ENCODE measurements at regions not wholly inside any gene's neighbourhood (a gene's known extent, or its start where the extent isn't known, plus 50 kb on each side); places are given as distances from the start of the nearest gene placed in this dataset.

- ChIA-PET POLR2A (no interaction called here), CTCF (interaction anchor here (0.7 kb wide), 1 partner anchor 117 kb away, joined by 3 read pairs; no protein-coding TSS in a partner anchor)
- Histone ChIP-seq H3K27me3 (replicated peaks in 2 of 5; ENCODE audit: control insufficient read depth in 4 of 5, insufficient read depth in 5 of 5, low read length in 4 of 5) (peaks cover 0 to 2% (median 0%) of the 10 kb centered on the region in 5 experiments), H3K4me1 (ENCODE audit: control extremely low read depth in 1 of 4, control insufficient read depth in 4 of 4, insufficient read depth in 4 of 4, low read length in 3 of 4) (peaks cover 0 to 4% (median 0%) of the 10 kb centered on the region in 4 experiments), H3K27ac (ENCODE audit: insufficient read depth in 1 of 2, low read depth in 1 of 2, low read length in 2 of 2, poor library complexity in 1 of 2, severe bottlenecking in 2 of 2) (no peak overlapping the region), H3K9me3 (ENCODE audit: control extremely low read depth in 1 of 5, control insufficient read depth in 4 of 5, insufficient read depth in 2 of 5, low read depth in 1 of 5, low read length in 4 of 5) (no peaks in the 10 kb centered on the region), H3K36me3 (ENCODE audit: control insufficient read depth in 4 of 4, insufficient read depth in 4 of 4, low read length in 3 of 4) (no peaks in the 10 kb centered on the region), H3K4me3 (ENCODE audit: control insufficient read depth in 1 of 7, extremely low read depth in 1 of 7, insufficient read depth in 4 of 7, low read depth in 2 of 7, low read length in 6 of 7) (no peak overlapping the region)
- no peak for DNase-seq
- WGBS (ENCODE audit: insufficient coverage): 100% methylated on average over 2 of the region's 2 CpGs
These were observed 86.9 kb upstream of the KIT start for GRCh38 chr4:54570822-54571221.

- WGBS (ENCODE audit: insufficient coverage): 93% methylated on average over 10 of the region's 12 CpGs
- DNase-seq: peak; percentile 29 to 83 (median 69)
- POLR2A ChIA-PET: no interaction called here
- Histone ChIP-seq H3K27me3 (replicated peaks in 2 of 5; ENCODE audit: control insufficient read depth in 4 of 5, insufficient read depth in 5 of 5, low read length in 4 of 5) (peaks cover 0 to 2% (median 0%) of the 10 kb centered on the region in 5 experiments), H3K27ac (ENCODE audit: insufficient read depth in 1 of 2, low read depth in 1 of 2, low read length in 2 of 2, poor library complexity in 1 of 2, severe bottlenecking in 2 of 2) (peak overlapping the region in 1 of 2 experiments; percentile 29), H3K36me3 (ENCODE audit: control insufficient read depth in 4 of 4, insufficient read depth in 4 of 4, low read length in 3 of 4) (no peaks in the 10 kb centered on the region), H3K4me3 (ENCODE audit: control insufficient read depth in 1 of 7, extremely low read depth in 1 of 7, insufficient read depth in 4 of 7, low read depth in 2 of 7, low read length in 6 of 7) (no peak overlapping the region), H3K4me1 (ENCODE audit: control extremely low read depth in 1 of 4, control insufficient read depth in 4 of 4, insufficient read depth in 4 of 4, low read length in 3 of 4) (peaks cover 0 to 4% (median 0%) of the 10 kb centered on the region in 4 experiments), H3K9me3 (ENCODE audit: control extremely low read depth in 1 of 5, control insufficient read depth in 4 of 5, insufficient read depth in 2 of 5, low read depth in 1 of 5, low read length in 4 of 5) (no peaks in the 10 kb centered on the region)
- CTCF ChIA-PET: interaction anchor here (1.1 kb wide), 1 partner anchor 128 kb away, joined by 3 read pairs; no protein-coding TSS in a partner anchor
These were observed 86.2 kb upstream of the KIT start for GRCh38 chr4:54571293-54572151.

DNA sequence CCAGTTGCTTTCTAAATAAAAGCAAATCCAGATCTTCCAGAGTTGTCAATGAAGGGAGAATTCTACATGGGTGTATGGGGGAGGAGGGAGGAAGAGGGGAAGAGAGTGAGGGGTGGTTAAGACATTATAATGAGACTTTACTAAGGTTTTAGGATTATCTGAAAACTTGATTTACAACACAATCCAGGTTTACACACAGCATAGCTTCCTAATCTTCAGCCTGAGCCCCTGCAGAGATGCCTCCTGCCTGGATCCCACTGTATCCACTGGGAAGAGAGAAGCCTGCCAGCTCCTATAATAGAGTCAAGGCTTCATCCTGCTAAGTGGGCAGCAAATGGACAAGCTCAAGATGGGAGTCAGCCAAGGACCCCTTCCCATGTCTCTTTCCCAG is 85.6 kb upstream of the KIT start:
- H3K9me3 ChIP-seq (ENCODE audit: control extremely low read depth in 1 of 5, control insufficient read depth in 4 of 5, insufficient read depth in 2 of 5, low read depth in 1 of 5, low read length in 4 of 5): no peaks in the 10 kb centered on the region
- ChIA-PET CTCF (interaction anchor here (1.1 kb wide), 1 partner anchor 129 kb away, joined by 3 read pairs; no protein-coding TSS in a partner anchor), POLR2A (no interaction called here)
- no peaks in the 10 kb centered on the region for H3K36me3 ChIP-seq (ENCODE audit: control insufficient read depth in 4 of 4, insufficient read depth in 4 of 4, low read length in 3 of 4)
- no peak overlapping the region for H3K4me3 ChIP-seq (ENCODE audit: control insufficient read depth in 1 of 7, extremely low read depth in 1 of 7, insufficient read depth in 4 of 7, low read depth in 2 of 7, low read length in 6 of 7)
- DNase-seq: no peak
- peaks cover 0 to 4% (median 0%) of the 10 kb centered on the region in 4 experiments for H3K4me1 ChIP-seq (ENCODE audit: control extremely low read depth in 1 of 4, control insufficient read depth in 4 of 4, insufficient read depth in 4 of 4, low read length in 3 of 4)
- H3K27me3 ChIP-seq (replicated peaks in 2 of 5; ENCODE audit: control insufficient read depth in 4 of 5, insufficient read depth in 5 of 5, low read length in 4 of 5): peaks cover 0 to 2% (median 0%) of the 10 kb centered on the region in 5 experiments
- H3K27ac ChIP-seq (ENCODE audit: insufficient read depth in 1 of 2, low read depth in 1 of 2, low read length in 2 of 2, poor library complexity in 1 of 2, severe bottlenecking in 2 of 2): no peak overlapping the region

DNA sequence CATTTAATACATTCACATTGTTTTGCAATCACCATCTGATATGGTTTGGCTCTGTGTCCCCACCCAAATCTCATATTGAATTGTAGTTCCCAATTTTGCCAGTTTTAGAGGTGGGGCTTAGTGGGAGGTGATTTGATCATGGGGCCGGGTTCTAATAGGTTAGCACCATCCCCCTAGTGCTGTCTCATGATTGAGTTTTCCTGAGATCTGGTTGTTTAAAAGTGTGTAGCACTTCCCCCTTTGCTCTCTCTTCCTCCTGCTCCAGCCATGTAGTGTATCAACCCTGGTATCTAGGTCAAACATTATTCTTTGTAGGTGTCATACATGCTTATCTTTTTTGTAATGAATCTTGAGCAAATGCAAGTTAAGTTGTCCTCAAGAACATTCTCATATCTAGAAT is 83.3 kb upstream of the KIT start:
- Histone ChIP-seq H3K4me1 (ENCODE audit: control extremely low read depth in 1 of 4, control insufficient read depth in 4 of 4, insufficient read depth in 4 of 4, low read length in 3 of 4) (peaks cover 0 to 4% (median 0%) of the 10 kb centered on the region in 4 experiments), H3K36me3 (ENCODE audit: control insufficient read depth in 4 of 4, insufficient read depth in 4 of 4, low read length in 3 of 4) (no peaks in the 10 kb centered on the region), H3K4me3 (ENCODE audit: control insufficient read depth in 1 of 7, extremely low read depth in 1 of 7, insufficient read depth in 4 of 7, low read depth in 2 of 7, low read length in 6 of 7) (no peak overlapping the region), H3K27me3 (replicated peaks in 2 of 5; ENCODE audit: control insufficient read depth in 4 of 5, insufficient read depth in 5 of 5, low read length in 4 of 5) (peaks cover 0 to 2% (median 0%) of the 10 kb centered on the region in 5 experiments), H3K9me3 (ENCODE audit: control extremely low read depth in 1 of 5, control insufficient read depth in 4 of 5, insufficient read depth in 2 of 5, low read depth in 1 of 5, low read length in 4 of 5) (no peaks in the 10 kb centered on the region), H3K27ac (ENCODE audit: insufficient read depth in 1 of 2, low read depth in 1 of 2, low read length in 2 of 2, poor library complexity in 1 of 2, severe bottlenecking in 2 of 2) (no peak overlapping the region)
- POLR2A ChIA-PET: no interaction called here
- no peak for DNase-seq
- CTCF ChIA-PET: no interaction called here
- no CpG with 5 or more reads among the region's 1 CpG for WGBS (ENCODE audit: insufficient coverage)

- Histone ChIP-seq H3K27me3 (replicated peaks in 2 of 5; ENCODE audit: control insufficient read depth in 4 of 5, insufficient read depth in 5 of 5, low read length in 4 of 5) (peaks cover 0 to 2% (median 0%) of the 10 kb centered on the region in 5 experiments), H3K9me3 (ENCODE audit: control extremely low read depth in 1 of 5, control insufficient read depth in 4 of 5, insufficient read depth in 2 of 5, low read depth in 1 of 5, low read length in 4 of 5) (no peaks in the 10 kb centered on the region), H3K4me1 (ENCODE audit: control extremely low read depth in 1 of 4, control insufficient read depth in 4 of 4, insufficient read depth in 4 of 4, low read length in 3 of 4) (peaks cover 0 to 3% (median 0%) of the 10 kb centered on the region in 4 experiments), H3K36me3 (ENCODE audit: control insufficient read depth in 4 of 4, insufficient read depth in 4 of 4, low read length in 3 of 4) (no peaks in the 10 kb centered on the region), H3K27ac (ENCODE audit: insufficient read depth in 1 of 2, low read depth in 1 of 2, low read length in 2 of 2, poor library complexity in 1 of 2, severe bottlenecking in 2 of 2) (no peak overlapping the region), H3K4me3 (ENCODE audit: control insufficient read depth in 1 of 7, extremely low read depth in 1 of 7, insufficient read depth in 4 of 7, low read depth in 2 of 7, low read length in 6 of 7) (no peak overlapping the region)
- ChIA-PET POLR2A (no interaction called here), CTCF (no interaction called here)
- 100% methylated on average over 1 of the region's 2 CpGs for WGBS (ENCODE audit: insufficient coverage)
- DNase-seq: no peak
These were observed 81.8 kb upstream of the KIT start for GRCh38 chr4:54575919-54576318.

- Histone ChIP-seq H3K4me3 (ENCODE audit: control insufficient read depth in 1 of 7, extremely low read depth in 1 of 7, insufficient read depth in 4 of 7, low read depth in 2 of 7, low read length in 6 of 7) (no peak overlapping the region), H3K4me1 (ENCODE audit: control extremely low read depth in 1 of 4, control insufficient read depth in 4 of 4, insufficient read depth in 4 of 4, low read length in 3 of 4) (no peaks in the 10 kb centered on the region), H3K36me3 (ENCODE audit: control insufficient read depth in 4 of 4, insufficient read depth in 4 of 4, low read length in 3 of 4) (no peaks in the 10 kb centered on the region), H3K9me3 (ENCODE audit: control extremely low read depth in 1 of 5, control insufficient read depth in 4 of 5, insufficient read depth in 2 of 5, low read depth in 1 of 5, low read length in 4 of 5) (peaks cover 0 to 2% (median 0%) of the 10 kb centered on the region in 5 experiments), H3K27ac (ENCODE audit: insufficient read depth in 1 of 2, low read depth in 1 of 2, low read length in 2 of 2, poor library complexity in 1 of 2, severe bottlenecking in 2 of 2) (no peak overlapping the region), H3K27me3 (replicated peaks in 2 of 5; ENCODE audit: control insufficient read depth in 4 of 5, insufficient read depth in 5 of 5, low read length in 4 of 5) (no peaks in the 10 kb centered on the region)
- no peak for DNase-seq
- ChIA-PET POLR2A (interaction anchor here (1.2 kb wide), 1 partner anchor 183 kb away, joined by 3 read pairs; no protein-coding TSS in a partner anchor), CTCF (no interaction called here)
- no CpG with 5 or more reads among the region's 2 CpGs for WGBS (ENCODE audit: insufficient coverage)
These were observed 76.0 kb upstream of the KIT start for GRCh38 chr4:54581807-54582206.

DNA sequence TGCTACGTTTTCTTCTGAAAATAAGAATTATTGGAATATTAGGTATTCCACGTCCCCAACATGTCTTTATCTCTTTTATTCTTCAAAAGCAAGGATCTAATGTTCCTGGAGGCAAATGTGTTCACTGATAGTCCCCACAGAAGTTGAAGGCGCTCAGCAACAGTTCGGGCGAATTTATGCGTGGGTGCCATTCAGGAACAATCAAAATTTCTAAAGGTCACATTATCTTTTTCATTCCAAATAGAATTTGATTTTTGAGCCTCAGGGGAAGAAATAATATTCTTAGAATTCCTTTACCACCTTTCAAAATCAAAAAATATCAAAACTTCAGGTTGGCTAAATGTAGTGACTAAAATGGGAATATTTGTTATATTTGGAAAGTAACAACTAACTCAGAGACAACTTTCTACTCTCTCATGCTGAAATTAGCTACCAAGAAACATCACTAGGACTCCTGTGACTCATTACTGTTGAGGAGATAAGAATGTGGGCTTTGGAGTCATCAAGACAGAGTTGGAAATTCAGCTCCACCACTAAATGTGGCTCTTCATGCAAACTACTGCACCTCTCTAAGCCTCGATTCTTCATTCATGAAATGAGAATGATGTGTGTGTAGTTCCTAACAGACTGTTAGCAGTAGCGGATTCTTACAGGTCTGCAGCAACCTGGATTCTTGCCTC is 72.3 kb upstream of the KIT start:
- Histone ChIP-seq H3K9me3 (ENCODE audit: control extremely low read depth in 1 of 5, control insufficient read depth in 4 of 5, insufficient read depth in 2 of 5, low read depth in 1 of 5, low read length in 4 of 5) (peaks cover 0 to 2% (median 0%) of the 10 kb centered on the region in 5 experiments), H3K36me3 (ENCODE audit: control insufficient read depth in 4 of 4, insufficient read depth in 4 of 4, low read length in 3 of 4) (no peaks in the 10 kb centered on the region), H3K4me3 (ENCODE audit: control insufficient read depth in 1 of 7, extremely low read depth in 1 of 7, insufficient read depth in 4 of 7, low read depth in 2 of 7, low read length in 6 of 7) (no peak overlapping the region), H3K27ac (ENCODE audit: insufficient read depth in 1 of 2, low read depth in 1 of 2, low read length in 2 of 2, poor library complexity in 1 of 2, severe bottlenecking in 2 of 2) (no peak overlapping the region), H3K4me1 (ENCODE audit: control extremely low read depth in 1 of 4, control insufficient read depth in 4 of 4, insufficient read depth in 4 of 4, low read length in 3 of 4) (no peaks in the 10 kb centered on the region), H3K27me3 (replicated peaks in 2 of 5; ENCODE audit: control insufficient read depth in 4 of 5, insufficient read depth in 5 of 5, low read length in 4 of 5) (no peaks in the 10 kb centered on the region)
- peak in 1 of 3 donors; percentile 21 for DNase-seq
- ChIA-PET CTCF (no interaction called here), POLR2A (no interaction called here)
- WGBS (ENCODE audit: insufficient coverage): 100% methylated on average over 1 of the region's 8 CpGs
